OCI-LY7 (cell line): ENCODE measurements at regions not wholly inside any gene's neighbourhood (a gene's known extent, or its start where the extent isn't known, plus 50 kb on each side); places are given as distances from the start of the nearest gene placed in this dataset.

ENCODE experiments used
- BruUV-seq: library from RNA; stranded (reverse); fragments of 400-500 nt; replicated peaks from 2 replicates; lab custom pipeline; 2021; lab: Mats Ljungman, UMichigan
- CTCF ChIA-PET: fragments of 300-600 bp; sonication (Branson Sonifier 250); formaldehyde crosslinking; loops from one replicate; lab custom pipeline; 2022; ENCODE audit warnings: antibody characterized with exemption; ENCODE audit not compliant: unreplicated experiment; lab: Charles Lee
- POLR2A ChIA-PET: fragments of 300-600 bp; sonication (Branson Sonifier 250); formaldehyde crosslinking; loops from one replicate; lab custom pipeline; 2022; ENCODE audit warnings: antibody characterized with exemption; lab: Charles Lee
- DNase-seq: peaks from one replicate; pipeline ENCODE4 v3.0.0-alpha.2; 2015; ENCODE audit warnings: low spot score
- H2AFZ ChIP-seq: fragments of 200-600 bp; sonication (generic), shearing (Covaris generic); 2 replicates; pipeline ENCODE4 v1.6.1; 2014; ENCODE audit warnings: mild to moderate bottlenecking, antibody characterized with exemption, low read length, moderate library complexity
- H3K27ac ChIP-seq: fragments of 200-600 bp; sonication (generic); 2 replicates; pipeline ENCODE4 v1.5.1; 2014; ENCODE audit warnings: mixed run types, low read depth, mild to moderate bottlenecking, moderate library complexity, low read length, inconsistent platforms; ENCODE audit not compliant: poor library complexity, severe bottlenecking
- H3K36me3 ChIP-seq: fragments of 200-600 bp; sonication (generic); 2 replicates; pipeline ENCODE4 v1.6.1; 2014; ENCODE audit warnings: mild to moderate bottlenecking, antibody characterized with exemption, low read length, moderate library complexity, mixed read lengths; ENCODE audit not compliant: insufficient read depth
- H3K4me1 ChIP-seq: fragments of 200-600 bp; sonication (generic); 2 replicates; pipeline ENCODE4 v1.5.1; 2014; ENCODE audit warnings: mild to moderate bottlenecking, low read length; ENCODE audit not compliant: insufficient read depth, poor library complexity, severe bottlenecking
- H3K4me2 ChIP-seq: fragments of 200-600 bp; sonication (generic); 2 replicates; pipeline ENCODE4 v1.6.1; 2014; ENCODE audit warnings: mild to moderate bottlenecking, low read length
- H3K4me3 ChIP-seq: fragments of 200-600 bp; sonication (generic); 2 replicates; pipeline ENCODE4 v1.5.1; 2014; ENCODE audit warnings: mild to moderate bottlenecking, low read depth, low read length; ENCODE audit not compliant: poor library complexity, severe bottlenecking
- H3K79me2 ChIP-seq: fragments of 200-600 bp; sonication (generic); 2 replicates; pipeline ENCODE4 v1.6.1; 2016; ENCODE audit warnings: low read depth, mild to moderate bottlenecking, low read length, moderate library complexity, mixed read lengths; ENCODE audit not compliant: insufficient read depth
- H3K9me2 ChIP-seq: fragments of 200-600 bp; sonication (generic); 2 replicates; pipeline ENCODE4 v1.6.1; 2016; ENCODE audit warnings: mild to moderate bottlenecking, low read length, mixed read lengths; ENCODE audit not compliant: insufficient read depth
- H3K9me3 ChIP-seq: fragments of 200-600 bp; sonication (generic); 2 replicates; pipeline ENCODE4 v1.6.1; 2014; ENCODE audit warnings: mild to moderate bottlenecking, mixed run types, low read length, mixed read lengths
- H4K20me1 ChIP-seq: fragments of 200-600 bp; sonication (generic); 2 replicates; pipeline ENCODE4 v1.6.1; 2014; ENCODE audit warnings: mild to moderate bottlenecking, antibody characterized with exemption, low read length, moderate library complexity, mixed read lengths; ENCODE audit not compliant: insufficient read depth
- EZH2phosphoT487 ChIP-seq: fragments of 200-600 bp; sonication (generic); IDR thresholded peaks from 2 replicates; pipeline ENCODE4 v1.6.1; 2018; ENCODE audit warnings: low read depth, borderline replicate concordance, mild to moderate bottlenecking, mixed run types, antibody characterized with exemption, low read length, moderate library complexity, mixed read lengths
- intact Hi-C: fragments of 100-400 bp; cut with micrococcal nuclease; formaldehyde crosslinking; loops from one replicate; pipeline ENCODE4 v1.10.0; 2022; ENCODE audit not compliant: unreplicated experiment
- TF ChIP-seq, protein P1 (sequence below): fragments of 200-600 bp; sonication (generic); conservative IDR thresholded peaks from 2 replicates; pipeline ENCODE4 v1.5.1; 2014; ENCODE audit warnings: mild to moderate bottlenecking, antibody characterized with exemption, low read length, moderate library complexity, mixed read lengths

DNA sequence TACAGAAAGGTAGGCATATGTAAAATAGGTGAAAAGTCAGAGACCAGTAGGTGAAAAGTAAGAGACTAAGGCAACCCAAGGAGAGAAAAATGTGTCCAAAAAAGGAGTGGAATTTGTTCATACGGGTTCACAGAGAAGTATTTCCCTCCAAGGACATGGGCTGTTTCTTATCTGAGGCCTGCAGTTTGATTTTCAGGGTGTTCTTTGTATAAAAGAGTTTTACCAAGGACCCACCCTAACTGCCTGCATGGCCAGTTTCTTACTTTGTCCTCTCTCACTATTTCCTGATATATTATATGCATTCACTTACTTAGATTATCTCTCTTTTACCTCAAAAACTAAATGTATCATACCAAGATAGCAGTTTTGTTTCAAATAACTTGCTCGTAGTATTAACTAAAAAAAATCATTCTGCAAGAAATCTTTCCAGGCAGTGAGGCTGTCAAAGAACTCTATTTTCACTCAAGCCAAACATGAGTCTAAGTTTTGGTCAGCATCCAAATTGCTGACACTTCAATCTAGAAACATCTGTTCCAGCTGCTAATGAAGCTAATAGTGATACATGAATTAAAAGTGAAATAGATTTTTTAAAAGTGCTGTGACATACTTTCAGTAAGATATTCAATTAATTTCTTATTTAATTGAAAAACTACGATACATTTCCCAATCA is 141.4 kb upstream of the SGCG start:
- no peaks in the 10 kb centered on the region for H3K4me1 ChIP-seq
- intact Hi-C loops: no loop called here
- BruUV-seq: no TSS peak
- H3K9me3 ChIP-seq: no peaks in the 10 kb centered on the region
- DNase-seq: no peak
- no peaks in the 10 kb centered on the region for H3K36me3 ChIP-seq
- no peak for TF ChIP-seq EZH2phosphoT487
- TF ChIP-seq, protein P1, sequence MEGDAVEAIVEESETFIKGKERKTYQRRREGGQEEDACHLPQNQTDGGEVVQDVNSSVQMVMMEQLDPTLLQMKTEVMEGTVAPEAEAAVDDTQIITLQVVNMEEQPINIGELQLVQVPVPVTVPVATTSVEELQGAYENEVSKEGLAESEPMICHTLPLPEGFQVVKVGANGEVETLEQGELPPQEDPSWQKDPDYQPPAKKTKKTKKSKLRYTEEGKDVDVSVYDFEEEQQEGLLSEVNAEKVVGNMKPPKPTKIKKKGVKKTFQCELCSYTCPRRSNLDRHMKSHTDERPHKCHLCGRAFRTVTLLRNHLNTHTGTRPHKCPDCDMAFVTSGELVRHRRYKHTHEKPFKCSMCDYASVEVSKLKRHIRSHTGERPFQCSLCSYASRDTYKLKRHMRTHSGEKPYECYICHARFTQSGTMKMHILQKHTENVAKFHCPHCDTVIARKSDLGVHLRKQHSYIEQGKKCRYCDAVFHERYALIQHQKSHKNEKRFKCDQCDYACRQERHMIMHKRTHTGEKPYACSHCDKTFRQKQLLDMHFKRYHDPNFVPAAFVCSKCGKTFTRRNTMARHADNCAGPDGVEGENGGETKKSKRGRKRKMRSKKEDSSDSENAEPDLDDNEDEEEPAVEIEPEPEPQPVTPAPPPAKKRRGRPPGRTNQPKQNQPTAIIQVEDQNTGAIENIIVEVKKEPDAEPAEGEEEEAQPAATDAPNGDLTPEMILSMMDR: no peak
- H4K20me1 ChIP-seq: no peaks in the 10 kb centered on the region
- H3K79me2 ChIP-seq: no peaks in the 10 kb centered on the region
- H3K9me2 ChIP-seq: no peaks in the 10 kb centered on the region
- H2AFZ ChIP-seq: no peak overlapping the region
- H3K27ac ChIP-seq: no peak overlapping the region
- no peak overlapping the region for H3K4me3 ChIP-seq
- CTCF ChIA-PET: no interaction called here
- POLR2A ChIA-PET: no interaction called here
- no peak overlapping the region for H3K4me2 ChIP-seq

DNA sequence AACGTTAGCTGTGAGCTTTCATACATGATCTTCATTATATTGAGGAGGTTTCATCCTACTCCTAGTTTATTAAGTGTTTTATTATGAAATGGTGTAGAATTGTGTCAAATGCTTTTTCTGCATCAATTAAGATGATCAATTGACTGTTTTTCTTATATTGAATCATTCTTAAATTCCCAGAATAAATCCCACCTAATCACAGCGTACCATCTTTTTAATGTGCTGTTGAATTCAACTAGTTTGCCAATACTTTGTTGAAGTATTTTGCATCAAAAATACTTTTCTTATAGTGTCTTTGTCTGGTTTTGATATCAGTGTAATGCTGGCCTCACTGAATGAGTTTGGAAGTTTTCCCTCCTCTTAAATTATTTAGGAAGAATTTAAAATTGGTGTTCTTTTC is 138.6 kb upstream of the SGCG start:
- Histone ChIP-seq H3K79me2 (no peaks in the 10 kb centered on the region), H3K36me3 (no peaks in the 10 kb centered on the region), H3K9me3 (no peaks in the 10 kb centered on the region), H3K4me2 (no peak overlapping the region), H3K4me3 (no peak overlapping the region), H2AFZ (no peak overlapping the region), H3K4me1 (no peaks in the 10 kb centered on the region), H4K20me1 (no peaks in the 10 kb centered on the region), H3K27ac (no peak overlapping the region), H3K9me2 (no peaks in the 10 kb centered on the region)
- ChIA-PET POLR2A (no interaction called here), CTCF (no interaction called here)
- DNase-seq: no peak
- intact Hi-C loops: no loop called here
- TF ChIP-seq, protein P1: no peak
- TF ChIP-seq EZH2phosphoT487: no peak
- no TSS peak for BruUV-seq

DNA sequence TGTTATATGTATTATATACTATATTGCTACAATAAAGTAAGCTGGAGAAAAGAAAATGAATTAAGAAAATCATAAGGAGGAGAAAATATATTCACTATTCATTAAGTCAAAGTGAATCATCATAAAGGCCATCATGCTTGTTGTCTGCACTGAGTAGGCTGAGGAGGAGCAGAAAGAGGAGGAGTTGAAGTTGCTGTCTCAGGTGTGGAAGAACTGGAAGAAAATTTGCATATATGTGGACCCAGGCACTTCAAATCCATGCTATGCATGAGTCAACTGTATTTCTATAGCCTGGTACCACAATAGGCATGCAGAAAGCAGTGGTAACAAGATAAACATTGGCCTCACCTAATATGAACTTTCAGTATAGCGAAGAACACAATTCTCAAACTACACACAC is 135.9 kb upstream of the SGCG start:
- TF ChIP-seq, protein P1: no peak
- no peak for TF ChIP-seq EZH2phosphoT487
- no peak overlapping the region for H3K4me2 ChIP-seq
- no peak for DNase-seq
- BruUV-seq: no TSS peak
- H3K4me1 ChIP-seq: no peaks in the 10 kb centered on the region
- H3K9me2 ChIP-seq: no peaks in the 10 kb centered on the region
- H3K27ac ChIP-seq: no peak overlapping the region
- no peaks in the 10 kb centered on the region for H3K79me2 ChIP-seq
- H3K9me3 ChIP-seq: no peaks in the 10 kb centered on the region
- intact Hi-C loops: no loop called here
- H3K4me3 ChIP-seq: no peak overlapping the region
- no peaks in the 10 kb centered on the region for H3K36me3 ChIP-seq
- CTCF ChIA-PET: no interaction called here
- H4K20me1 ChIP-seq: no peaks in the 10 kb centered on the region
- POLR2A ChIA-PET: interaction anchor here (0.9 kb wide), 1 partner anchor 243 kb away, joined by 3 read pairs; no protein-coding TSS in a partner anchor
- no peak overlapping the region; the same call in 1 of the 2 replicates for H2AFZ ChIP-seq
